AG04449 (cell line): ENCODE measurements at regions not wholly inside any gene's neighbourhood (a gene's known extent, or its start where the extent isn't known, plus 50 kb on each side); places are given as distances from the start of the nearest gene placed in this dataset.

Experiments used
- CTCF ChIA-PET: fragments of 350-600 bp; formaldehyde crosslinking; extraction: SDS; loops from one replicate; lab custom pipeline; 2021; ENCODE audit warnings: antibody characterized with exemption; lab: Yijun Ruan, JAX
- POLR2A ChIA-PET: fragments of 400-600, 350-600 bp; formaldehyde crosslinking; extraction: SDS; loops from one replicate; lab custom pipeline; 2020; ENCODE audit warnings: antibody characterized with exemption, inconsistent platforms; lab: Yijun Ruan, JAX
- DNase-seq: peaks from one replicate; pipeline ENCODE4 v3.0.0-alpha.2; 2010; ENCODE audit warnings: low read depth, low spot score
- H3K4me3 ChIP-seq: 2 replicates; pipeline ENCODE4 v1.5.1; 2011; ENCODE audit warnings: low read depth, mild to moderate bottlenecking, control low read depth, low read length
- CTCF ChIP-seq: IDR thresholded peaks from one replicate; pipeline ENCODE4 v1.5.1; 2011; ENCODE audit warnings: mild to moderate bottlenecking, moderate library complexity, low read length, control low read depth, inconsistent platforms; ENCODE audit not compliant: insufficient read depth; ENCODE audit errors: missing control alignments

- DNase-seq = no peak
- no peak overlapping the region for H3K4me3 ChIP-seq
- no peak for TF ChIP-seq CTCF
- ChIA-PET POLR2A (no interaction called here), CTCF (no interaction called here)
Observed at GRCh38 chr10:2494399-2494798, 572.9 kb upstream of the PFKP start.

- ChIA-PET POLR2A (no interaction called here), CTCF (no interaction called here)
- no peak for TF ChIP-seq CTCF
Observed at GRCh38 chr10:2488446-2489005, 578.8 kb upstream of the PFKP start.

GRCh38 chr10:2487921-2488320, 579.4 kb upstream of the PFKP start:
- no peak for DNase-seq
- H3K4me3 ChIP-seq = no peak overlapping the region
- CTCF ChIA-PET = no interaction called here
- no peak for TF ChIP-seq CTCF
- POLR2A ChIA-PET = no interaction called here

More at GRCh38 chr10:2488446-2489005, 578.8 kb upstream of the PFKP start:
- H3K4me3 ChIP-seq = no peak overlapping the region
- DNase-seq = no peak

GRCh38 chr10:2478656-2479055, 588.7 kb upstream of the PFKP start:
- ChIA-PET POLR2A (no interaction called here), CTCF (no interaction called here)
- H3K4me3 ChIP-seq = no peak overlapping the region
- DNase-seq = no peak
- no peak for TF ChIP-seq CTCF

GRCh38 chr10:2476812-2477553, 590.4 kb upstream of the PFKP start:
- DNase-seq = no peak
- ChIA-PET POLR2A (no interaction called here), CTCF (no interaction called here)

More at GRCh38 chr10:2476812-2477553, 590.4 kb upstream of the PFKP start:
- H3K4me3 ChIP-seq = no peak overlapping the region
- TF ChIP-seq CTCF = no peak
